HCT116 (cell line): ENCODE measurements at regions not wholly inside any gene's neighbourhood (a gene's known extent, or its start where the extent isn't known, plus 50 kb on each side); places are given as distances from the start of the nearest gene placed in this dataset.

Experiments used
- CTCF ChIP-seq, 3 experiments: fragments of 200-600 bp in 1 of 3; sonication (generic) in 1 of 3; IDR thresholded peaks in 2 of 3; conservative IDR thresholded peaks in 1 of 3; 2 replicates each; pipeline ENCODE4 v1.5.1; 2012 to 2017; ENCODE audit warnings: low read depth in 2 of 3, low read length in 2 of 3, antibody characterized with exemption in 1 of 3, borderline replicate concordance in 1 of 3, control low read depth in 1 of 3, mild to moderate bottlenecking in 1 of 3, mixed read lengths in 1 of 3, mixed run types in 1 of 3, moderate library complexity in 1 of 3; ENCODE audit not compliant: insufficient read depth in 1 of 3
- ELF1 ChIP-seq: IDR thresholded peaks from 2 replicates; pipeline ENCODE4 v1.6.1; 2012; ENCODE audit warnings: low read depth, borderline replicate concordance
- EZH2 ChIP-seq: fragments of 200-600 bp; sonication (generic); IDR thresholded peaks from 2 replicates; pipeline ENCODE4 v1.6.1; 2017; ENCODE audit warnings: antibody characterized with exemption, mixed run types
- EZH2phosphoT487 ChIP-seq: fragments of 200-600 bp; IDR thresholded peaks from 2 replicates; pipeline ENCODE4 v1.6.1; 2018; ENCODE audit warnings: antibody characterized with exemption, borderline replicate concordance
- JUND ChIP-seq: IDR thresholded peaks from 2 replicates; pipeline ENCODE4 v1.6.1; 2012
- POLR2A ChIP-seq: IDR thresholded peaks from 2 replicates; pipeline ENCODE4 v1.7.0; 2011; ENCODE audit warnings: borderline replicate concordance; ENCODE audit not compliant: insufficient read depth, insufficient read length; ENCODE audit errors: extremely low read depth
- POLR2AphosphoS5 ChIP-seq: IDR thresholded peaks from 2 replicates; pipeline ENCODE4 v1.6.1; 2011; ENCODE audit warnings: mild to moderate bottlenecking, low read depth, low read length, moderate library complexity
- SP1 ChIP-seq: IDR thresholded peaks from 2 replicates; pipeline ENCODE4 v1.6.1; 2012; ENCODE audit warnings: low read depth
- ZNF274 ChIP-seq: fragments of 200-500 bp; sonication (Bioruptor generic); IDR thresholded peaks from 2 replicates; pipeline ENCODE4 v1.6.1; 2014; ENCODE audit warnings: mild to moderate bottlenecking, low read depth, low read length, inconsistent platforms

GRCh38 chr16:76801357-76801756 lies 389.6 kb upstream of the MON1B start:
- no peak for TF ChIP-seq ZNF274
- no peak for TF ChIP-seq POLR2A
- no peak for TF ChIP-seq SP1
- TF ChIP-seq CTCF (IDR thresholded peaks at IDR 0.05 in 2 of 3, conservative IDR thresholded peaks at IDR 0.05 in 1 of 3; ENCODE audit: borderline replicate concordance in 1 of 3, insufficient read depth in 1 of 3, low read depth in 2 of 3, low read length in 2 of 3): no peak
- no peak for TF ChIP-seq EZH2
- no peak for TF ChIP-seq ELF1
- TF ChIP-seq EZH2phosphoT487: no peak
- TF ChIP-seq POLR2AphosphoS5: no peak
- no peak for TF ChIP-seq JUND
